ENCODE measurements at regions not wholly inside any gene's neighbourhood (a gene's known extent, or its start where the extent isn't known, plus 50 kb on each side); places are given as distances from the start of the nearest gene placed in this dataset.
A peak's percentile ranks its signal among the peaks of the same experiment; 100 is the strongest.

DNA sequence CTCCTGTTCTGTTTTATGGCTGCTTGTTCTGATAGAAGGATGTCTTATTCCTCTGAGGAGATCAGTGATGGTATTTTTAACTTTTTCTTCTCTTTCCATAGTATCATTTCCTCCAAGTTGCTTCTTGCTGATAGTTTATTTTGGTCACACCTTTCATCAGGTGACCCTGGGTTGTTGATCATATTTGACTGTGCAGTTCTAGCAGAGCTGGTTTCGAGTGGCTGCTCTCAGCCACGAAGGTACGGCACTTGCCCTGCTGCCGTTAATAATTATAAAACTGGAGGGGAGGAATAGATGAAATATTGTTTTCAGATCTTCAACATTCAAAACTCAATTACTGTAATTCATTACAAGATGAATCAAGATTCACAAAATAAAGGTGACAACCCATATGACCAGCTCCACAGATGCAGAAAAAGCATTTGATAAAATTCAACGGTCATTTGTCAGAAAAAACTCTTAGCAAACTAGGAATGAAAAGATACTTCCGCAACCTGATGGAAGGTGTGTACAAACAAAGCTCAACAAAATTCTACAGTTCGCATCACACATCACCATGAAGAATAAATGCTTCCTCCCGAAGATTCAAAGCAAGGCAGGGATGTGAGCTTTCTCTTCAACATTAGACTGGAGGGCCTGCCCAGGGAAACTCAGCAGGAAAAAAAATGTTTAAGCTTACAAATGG, 59.2 kb upstream of the RTL6 start:
- DNase-seq (ENCODE audit: low read depth): no peak
- TF ChIP-seq CTCF (conservative IDR thresholded peaks at IDR 0.05; ENCODE audit: low read depth, low read length): no peak
- H3K4me3 ChIP-seq (ENCODE audit: low read length): no peak overlapping the region

DNA sequence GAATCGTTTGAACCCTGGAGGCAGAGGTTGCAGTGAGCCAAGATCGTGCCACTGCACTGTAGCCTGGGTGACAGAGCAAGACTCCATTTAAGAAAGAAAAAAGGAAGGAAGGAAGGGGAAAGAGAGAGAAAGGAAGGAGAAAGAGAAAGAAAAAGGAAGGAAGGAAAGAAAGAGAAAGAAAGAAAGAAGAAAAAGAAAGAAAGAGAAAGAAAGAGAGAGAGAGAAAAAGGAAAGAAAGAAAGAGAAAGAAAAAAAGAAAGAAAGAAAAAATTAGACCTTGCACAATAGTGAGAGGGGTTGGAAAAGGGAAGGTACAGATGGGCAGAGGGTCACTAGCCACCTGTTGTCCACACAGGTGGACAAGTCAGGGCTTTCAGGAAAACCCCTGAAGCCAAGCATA, 57.6 kb upstream of the RTL6 start:
- no peak for TF ChIP-seq CTCF (conservative IDR thresholded peaks at IDR 0.05; ENCODE audit: low read depth, low read length)
- no peak for DNase-seq (ENCODE audit: low read depth)
- no peak overlapping the region for H3K4me3 ChIP-seq (ENCODE audit: low read length)

DNA sequence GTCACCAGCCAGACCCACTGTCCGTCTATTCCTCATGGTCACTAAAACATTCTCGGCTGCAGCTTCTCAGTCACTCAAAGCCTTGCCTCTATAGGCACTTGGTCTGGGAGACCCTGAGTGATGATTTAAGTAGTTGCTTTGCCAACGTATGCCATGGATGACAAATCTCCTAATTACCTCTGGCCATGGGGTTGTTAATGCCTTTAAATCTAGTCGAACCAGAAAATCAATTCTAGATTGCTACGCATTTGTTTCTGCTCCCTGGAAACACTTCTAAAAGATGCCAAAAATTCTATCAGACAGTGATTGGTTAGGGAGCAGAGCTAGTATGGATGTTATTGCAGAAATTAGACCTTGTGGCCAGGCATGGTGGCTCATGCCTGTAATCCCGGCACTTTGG, 57.0 kb upstream of the RTL6 start:
- H3K4me3 ChIP-seq (ENCODE audit: low read length): no peak overlapping the region
- no peak for DNase-seq (ENCODE audit: low read depth)
- TF ChIP-seq CTCF (conservative IDR thresholded peaks at IDR 0.05; ENCODE audit: low read depth, low read length): no peak

DNA sequence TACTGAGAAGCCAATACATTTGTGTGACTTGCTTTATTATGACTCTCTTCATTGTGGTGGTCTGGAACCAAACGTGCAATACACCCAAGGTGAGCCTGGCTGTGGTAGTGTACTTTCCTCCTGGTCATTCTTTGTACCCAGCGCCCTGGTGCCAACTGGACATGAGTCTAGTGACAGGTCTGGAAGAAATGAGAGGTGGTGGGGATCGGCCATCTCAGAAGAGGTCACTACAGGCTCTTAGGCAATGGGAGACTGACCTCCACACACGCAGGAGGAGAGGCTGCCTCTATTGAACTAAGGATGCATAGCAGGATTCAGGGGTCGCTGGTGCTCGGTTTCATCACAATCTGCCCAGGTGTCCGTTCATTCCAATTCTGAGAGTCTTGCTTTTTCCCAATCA, 56.4 kb upstream of the RTL6 start:
- TF ChIP-seq CTCF (conservative IDR thresholded peaks at IDR 0.05; ENCODE audit: low read depth, low read length): no peak
- no peak for DNase-seq (ENCODE audit: low read depth)
- H3K4me3 ChIP-seq (ENCODE audit: low read length): no peak overlapping the region

DNA sequence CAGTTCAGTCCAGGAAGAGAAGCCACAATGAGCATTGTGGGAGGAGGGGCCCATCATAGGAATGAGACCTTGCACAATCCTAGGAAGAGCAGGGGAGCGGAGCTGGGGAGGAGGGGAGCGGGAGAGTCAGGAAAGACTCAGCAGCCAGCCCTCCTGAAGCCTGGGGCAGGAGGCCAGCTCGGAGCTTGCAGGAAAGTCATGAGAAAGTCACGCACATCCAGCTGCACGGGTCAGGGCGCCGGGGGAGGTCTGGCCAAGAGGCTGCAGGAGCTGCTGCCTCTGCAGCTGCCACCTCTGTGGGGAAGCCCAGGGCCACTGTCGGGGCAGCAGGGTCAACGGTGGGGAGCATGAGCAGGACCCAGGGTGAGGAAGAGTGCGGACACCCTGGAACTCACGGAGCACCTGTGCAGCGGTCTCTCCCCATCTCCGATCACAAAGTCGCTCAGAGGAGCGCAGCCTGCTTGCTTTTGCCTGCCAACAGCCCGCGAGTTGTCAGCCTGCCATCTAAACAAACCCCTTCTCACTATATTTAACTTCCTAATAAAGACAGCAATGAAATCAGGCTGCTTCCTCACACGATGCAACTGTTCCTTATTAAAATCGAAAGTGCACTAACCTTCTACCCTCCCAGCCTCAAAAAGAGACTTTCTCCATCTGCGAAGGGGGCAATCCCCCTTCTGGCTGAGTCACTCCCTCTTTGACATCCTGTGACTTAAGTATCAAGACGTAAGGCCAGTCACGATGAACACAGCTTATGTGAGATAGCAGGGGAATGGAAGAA, 52.9 kb upstream of the RTL6 start:
- TF ChIP-seq CTCF (conservative IDR thresholded peaks at IDR 0.05; ENCODE audit: low read depth, low read length): no peak
- no peak overlapping the region for H3K4me3 ChIP-seq (ENCODE audit: low read length)
- peak; percentile 23 for DNase-seq (ENCODE audit: low read depth)

DNA sequence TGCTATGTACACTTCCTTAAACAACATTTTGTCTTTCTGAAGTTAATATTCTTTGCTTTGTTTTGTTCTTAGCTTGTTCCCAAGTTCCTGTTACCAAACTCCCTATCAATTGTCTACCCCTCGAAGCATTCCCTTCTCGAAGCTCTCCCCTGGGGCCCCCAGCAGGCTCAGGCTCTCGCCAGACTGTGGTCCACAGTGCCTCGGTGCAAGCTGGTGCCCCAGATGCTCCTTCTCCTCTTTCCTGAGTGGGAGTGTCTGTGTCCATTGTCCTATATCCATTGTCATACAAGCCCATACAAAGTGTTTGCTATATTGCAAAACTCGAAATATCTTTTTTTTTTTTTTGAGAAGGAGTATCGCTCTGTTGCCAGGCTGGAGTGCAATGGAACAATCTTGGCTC, 51.7 kb upstream of the RTL6 start:
- no peak for DNase-seq (ENCODE audit: low read depth)
- TF ChIP-seq CTCF (conservative IDR thresholded peaks at IDR 0.05; ENCODE audit: low read depth, low read length): no peak
- H3K4me3 ChIP-seq (ENCODE audit: low read length): no peak overlapping the region

GRCh38 chr22:44548981-44549380, 50.9 kb upstream of the RTL6 start:
- H3K4me3 ChIP-seq (ENCODE audit: low read length): no peak overlapping the region
- no peak for TF ChIP-seq CTCF (conservative IDR thresholded peaks at IDR 0.05; ENCODE audit: low read depth, low read length)
- no peak for DNase-seq (ENCODE audit: low read depth)
